Panc1 (cell line): ENCODE measurements at regions not wholly inside any gene's neighbourhood (a gene's known extent, or its start where the extent isn't known, plus 50 kb on each side); places are given as distances from the start of the nearest gene placed in this dataset.

Experiments used
- ATAC-seq: fragments of 200-7000 bp; cut with Tn5 transposase; 2 replicates; pipeline ENCODE4 v1.9.1; 2020; ENCODE audit warnings: mild to moderate bottlenecking, moderate library complexity
- BruUV-seq: library from RNA; stranded (reverse); fragments of 400-500 nt; replicated peaks from 2 replicates; lab custom pipeline; 2021; lab: Mats Ljungman, UMichigan
- CTCF ChIA-PET: fragments of 300-600 bp; sonication (Branson Sonifier 250); formaldehyde crosslinking; loops from one replicate; lab custom pipeline; 2022; ENCODE audit warnings: antibody characterized with exemption; lab: Charles Lee
- POLR2A ChIA-PET: fragments of 300-600 bp; sonication (Branson Sonifier 250); formaldehyde crosslinking; loops from one replicate; lab custom pipeline; 2022; ENCODE audit warnings: antibody characterized with exemption; lab: Charles Lee
- DNase-seq: peaks from one replicate; pipeline ENCODE4 v3.0.0-alpha.2; 2010; ENCODE audit warnings: low read depth, low spot score
- H3K27ac ChIP-seq: 2 replicates; pipeline ENCODE4 v1.5.1; 2011; ENCODE audit warnings: mild to moderate bottlenecking, low read length, inconsistent platforms
- H3K27me3 ChIP-seq: fragments of 200-500 bp; sonication (Bioruptor generic); 2 replicates; pipeline ENCODE4 v1.6.0; 2014; ENCODE audit warnings: low read length, inconsistent platforms; ENCODE audit not compliant: control insufficient read depth, insufficient read depth
- H3K36me3 ChIP-seq: fragments of 200-500 bp; sonication (Bioruptor generic); 2 replicates; pipeline ENCODE4 v1.5.1; 2014; ENCODE audit warnings: inconsistent platforms, mild to moderate bottlenecking, low read length, moderate library complexity; ENCODE audit not compliant: control insufficient read depth, insufficient read depth
- H3K4me1 ChIP-seq: 2 replicates; pipeline ENCODE4 v1.5.1; 2011; ENCODE audit warnings: inconsistent platforms, mild to moderate bottlenecking, low read length, moderate library complexity; ENCODE audit not compliant: control insufficient read depth, insufficient read depth
- H3K4me3 ChIP-seq, 2 experiments: 2 replicates each; pipeline ENCODE4 v1.5.1; 2011 to 2012; ENCODE audit warnings: low read depth in 2 of 2, low read length in 2 of 2, mild to moderate bottlenecking in 2 of 2, inconsistent platforms in 1 of 2, moderate library complexity in 1 of 2
- H3K9me3 ChIP-seq: fragments of 200-500 bp; sonication (Bioruptor generic); 2 replicates; pipeline ENCODE4 v1.5.1; 2014; ENCODE audit warnings: low read depth, mild to moderate bottlenecking, inconsistent platforms, low read length, moderate library complexity; ENCODE audit not compliant: control insufficient read depth, insufficient read depth
- POLR2AphosphoS5 ChIP-seq: IDR thresholded peaks from 2 replicates; pipeline ENCODE4 v1.6.1; 2012; ENCODE audit warnings: mild to moderate bottlenecking, low read depth, low read length, moderate library complexity
- SIN3A ChIP-seq: IDR thresholded peaks from 2 replicates; pipeline ENCODE4 v1.6.1; 2012; ENCODE audit warnings: low read depth, mild to moderate bottlenecking, low read length, moderate library complexity, borderline replicate concordance; ENCODE audit not compliant: insufficient read depth
- TCF7L2 ChIP-seq: IDR thresholded peaks from 2 replicates; pipeline ENCODE4 v1.6.1; 2011; ENCODE audit warnings: mild to moderate bottlenecking, low read depth, low read length, inconsistent platforms
- in situ Hi-C: cut with HindIII; loops from 2 replicates; pipeline ENCODE4 v1.10.0; 2016; ENCODE audit warnings: low sequenced_read_pairs, low pct_unique_long_range_greater_than_20kb
- intact Hi-C: fragments of 100-400 bp; cut with micrococcal nuclease; formaldehyde crosslinking; loops from one replicate; pipeline ENCODE4 v1.10.0; 2022; ENCODE audit not compliant: unreplicated experiment
- TF ChIP-seq, protein P1 (sequence below), 2 experiments: IDR thresholded peaks; 2 replicates each; pipeline ENCODE4 v1.6.1; 2011 to 2012; ENCODE audit warnings: low read depth in 2 of 2, control low read depth in 1 of 2, low read length in 1 of 2, mild to moderate bottlenecking in 1 of 2, moderate library complexity in 1 of 2; ENCODE audit not compliant: insufficient read depth in 1 of 2
- TF ChIP-seq, protein P2 (sequence below): fragments of 450-650 bp; IDR thresholded peaks from 2 replicates; pipeline ENCODE4 v1.5.1; 2017; ENCODE audit warnings: mild to moderate bottlenecking

DNA sequence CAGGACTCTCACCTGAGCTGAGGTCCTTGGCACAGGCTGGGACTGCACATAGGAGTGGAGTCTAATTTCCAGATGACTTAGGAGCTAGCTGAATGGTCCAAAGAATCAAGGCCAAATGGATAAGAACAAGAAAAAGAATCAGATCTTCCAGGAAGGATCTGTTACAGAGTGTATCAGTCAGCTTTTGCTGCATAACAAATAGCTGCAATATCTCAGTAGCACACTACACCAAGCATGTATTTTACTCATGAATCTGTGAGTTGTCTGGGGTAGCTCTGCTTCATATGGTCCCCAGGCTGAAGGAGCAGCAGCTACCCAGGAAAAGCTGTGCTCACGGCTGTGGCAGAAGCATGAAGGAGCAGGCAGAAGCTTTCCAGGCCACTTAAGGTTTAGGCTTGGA is 60.6 kb upstream of the LOXL4 start:
- ATAC-seq (no peak), DNase-seq (no peak)
- H3K27ac ChIP-seq: no peak overlapping the region
- ChIA-PET CTCF (no interaction called here), POLR2A (no interaction called here)
- in situ Hi-C loops: no loop called here
- H3K4me3 ChIP-seq: no peak overlapping the region
- peaks cover 18% of the 10 kb centered on the region for H3K4me1 ChIP-seq
- no peaks in the 10 kb centered on the region for H3K36me3 ChIP-seq
- H3K27me3 ChIP-seq: no peaks in the 10 kb centered on the region
- H3K9me3 ChIP-seq: peaks cover 4% of the 10 kb centered on the region; the same call in 1 of the 2 replicates
- intact Hi-C loops: no loop called here
- no TSS peak for BruUV-seq
- TF ChIP-seq TCF7L2: no peak
- no peak for TF ChIP-seq POLR2AphosphoS5
- TF ChIP-seq, protein P1, sequence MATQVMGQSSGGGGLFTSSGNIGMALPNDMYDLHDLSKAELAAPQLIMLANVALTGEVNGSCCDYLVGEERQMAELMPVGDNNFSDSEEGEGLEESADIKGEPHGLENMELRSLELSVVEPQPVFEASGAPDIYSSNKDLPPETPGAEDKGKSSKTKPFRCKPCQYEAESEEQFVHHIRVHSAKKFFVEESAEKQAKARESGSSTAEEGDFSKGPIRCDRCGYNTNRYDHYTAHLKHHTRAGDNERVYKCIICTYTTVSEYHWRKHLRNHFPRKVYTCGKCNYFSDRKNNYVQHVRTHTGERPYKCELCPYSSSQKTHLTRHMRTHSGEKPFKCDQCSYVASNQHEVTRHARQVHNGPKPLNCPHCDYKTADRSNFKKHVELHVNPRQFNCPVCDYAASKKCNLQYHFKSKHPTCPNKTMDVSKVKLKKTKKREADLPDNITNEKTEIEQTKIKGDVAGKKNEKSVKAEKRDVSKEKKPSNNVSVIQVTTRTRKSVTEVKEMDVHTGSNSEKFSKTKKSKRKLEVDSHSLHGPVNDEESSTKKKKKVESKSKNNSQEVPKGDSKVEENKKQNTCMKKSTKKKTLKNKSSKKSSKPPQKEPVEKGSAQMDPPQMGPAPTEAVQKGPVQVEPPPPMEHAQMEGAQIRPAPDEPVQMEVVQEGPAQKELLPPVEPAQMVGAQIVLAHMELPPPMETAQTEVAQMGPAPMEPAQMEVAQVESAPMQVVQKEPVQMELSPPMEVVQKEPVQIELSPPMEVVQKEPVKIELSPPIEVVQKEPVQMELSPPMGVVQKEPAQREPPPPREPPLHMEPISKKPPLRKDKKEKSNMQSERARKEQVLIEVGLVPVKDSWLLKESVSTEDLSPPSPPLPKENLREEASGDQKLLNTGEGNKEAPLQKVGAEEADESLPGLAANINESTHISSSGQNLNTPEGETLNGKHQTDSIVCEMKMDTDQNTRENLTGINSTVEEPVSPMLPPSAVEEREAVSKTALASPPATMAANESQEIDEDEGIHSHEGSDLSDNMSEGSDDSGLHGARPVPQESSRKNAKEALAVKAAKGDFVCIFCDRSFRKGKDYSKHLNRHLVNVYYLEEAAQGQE (IDR thresholded peaks at IDR 0.05; ENCODE audit: insufficient read depth in 1 of 2, low read depth in 2 of 2, low read length in 1 of 2): no peak
- TF ChIP-seq, protein P2, sequence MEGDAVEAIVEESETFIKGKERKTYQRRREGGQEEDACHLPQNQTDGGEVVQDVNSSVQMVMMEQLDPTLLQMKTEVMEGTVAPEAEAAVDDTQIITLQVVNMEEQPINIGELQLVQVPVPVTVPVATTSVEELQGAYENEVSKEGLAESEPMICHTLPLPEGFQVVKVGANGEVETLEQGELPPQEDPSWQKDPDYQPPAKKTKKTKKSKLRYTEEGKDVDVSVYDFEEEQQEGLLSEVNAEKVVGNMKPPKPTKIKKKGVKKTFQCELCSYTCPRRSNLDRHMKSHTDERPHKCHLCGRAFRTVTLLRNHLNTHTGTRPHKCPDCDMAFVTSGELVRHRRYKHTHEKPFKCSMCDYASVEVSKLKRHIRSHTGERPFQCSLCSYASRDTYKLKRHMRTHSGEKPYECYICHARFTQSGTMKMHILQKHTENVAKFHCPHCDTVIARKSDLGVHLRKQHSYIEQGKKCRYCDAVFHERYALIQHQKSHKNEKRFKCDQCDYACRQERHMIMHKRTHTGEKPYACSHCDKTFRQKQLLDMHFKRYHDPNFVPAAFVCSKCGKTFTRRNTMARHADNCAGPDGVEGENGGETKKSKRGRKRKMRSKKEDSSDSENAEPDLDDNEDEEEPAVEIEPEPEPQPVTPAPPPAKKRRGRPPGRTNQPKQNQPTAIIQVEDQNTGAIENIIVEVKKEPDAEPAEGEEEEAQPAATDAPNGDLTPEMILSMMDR: no peak
- no peak for TF ChIP-seq SIN3A

GRCh38 chr10:98328163-98328562 is 60.2 kb upstream of the LOXL4 start:
- no peak for TF ChIP-seq TCF7L2
- TF ChIP-seq SIN3A: no peak
- TF ChIP-seq, protein P1 (IDR thresholded peaks at IDR 0.05; ENCODE audit: insufficient read depth in 1 of 2, low read depth in 2 of 2, low read length in 1 of 2): no peak
- no peak for TF ChIP-seq POLR2AphosphoS5
- TF ChIP-seq, protein P2: no peak
- intact Hi-C loops: no loop called here
- no peak overlapping the region for H3K4me3 ChIP-seq
- CTCF ChIA-PET: no interaction called here
- H3K4me1 ChIP-seq: peaks cover 21% of the 10 kb centered on the region
- no TSS peak for BruUV-seq
- H3K27me3 ChIP-seq: no peaks in the 10 kb centered on the region
- H3K27ac ChIP-seq: no peak overlapping the region
- H3K36me3 ChIP-seq: no peaks in the 10 kb centered on the region
- ATAC-seq (no peak), DNase-seq (no peak)
- H3K9me3 ChIP-seq: peaks cover 4% of the 10 kb centered on the region; the same call in 1 of the 2 replicates
- in situ Hi-C loops: no loop called here
- POLR2A ChIA-PET: no interaction called here
